Activated T-cell treated with anti-CD3 and anti-CD28 coated beads, Interleukin-2, amount 50 U/mL, for 4 hours (primary cell): ENCODE measurements at regions not wholly inside any gene's neighbourhood (a gene's known extent, or its start where the extent isn't known, plus 50 kb on each side); places are given as distances from the start of the nearest gene placed in this dataset.

Experiments
- ATAC-seq, 2 donors: fragments of 200-7000 bp; cut with Tn5 transposase; one replicate each; pipeline ENCODE4 v1.10.0; 2021
- DNase-seq: peaks from one replicate; pipeline ENCODE4 v3.0.0-alpha.2; 2020
- H3K27me3 Mint-ChIP-seq: one replicate; pipeline ENCODE4 v1.8.0; 2021; ENCODE audit warnings: low read depth, mixed read lengths
- H3K36me3 Mint-ChIP-seq: one replicate; pipeline ENCODE4 v1.8.0; 2022; ENCODE audit warnings: mixed read lengths; ENCODE audit not compliant: insufficient read depth
- H3K4me1 Mint-ChIP-seq: one replicate; pipeline ENCODE4 v1.8.0; 2021; ENCODE audit warnings: low read depth, mixed read lengths
- H3K4me3 Mint-ChIP-seq: one replicate; pipeline ENCODE4 v1.8.0; 2021; ENCODE audit warnings: mild to moderate bottlenecking, moderate library complexity, mixed read lengths
- H3K9me3 Mint-ChIP-seq: one replicate; pipeline ENCODE4 v1.8.0; 2021; ENCODE audit warnings: mixed read lengths

- DNase-seq (no peak), ATAC-seq (no peak)
- Mint-ChIP-seq H3K9me3 (peaks cover 7% of the 10 kb centered on the region), H3K27me3 (peaks cover 13% of the 10 kb centered on the region), H3K4me3 (no peak overlapping the region), H3K36me3 (no peaks in the 10 kb centered on the region), H3K4me1 (no peaks in the 10 kb centered on the region)
Measured at GRCh38 chr14:101351769-101352168, 209.5 kb upstream of the DIO3 start.

DNA sequence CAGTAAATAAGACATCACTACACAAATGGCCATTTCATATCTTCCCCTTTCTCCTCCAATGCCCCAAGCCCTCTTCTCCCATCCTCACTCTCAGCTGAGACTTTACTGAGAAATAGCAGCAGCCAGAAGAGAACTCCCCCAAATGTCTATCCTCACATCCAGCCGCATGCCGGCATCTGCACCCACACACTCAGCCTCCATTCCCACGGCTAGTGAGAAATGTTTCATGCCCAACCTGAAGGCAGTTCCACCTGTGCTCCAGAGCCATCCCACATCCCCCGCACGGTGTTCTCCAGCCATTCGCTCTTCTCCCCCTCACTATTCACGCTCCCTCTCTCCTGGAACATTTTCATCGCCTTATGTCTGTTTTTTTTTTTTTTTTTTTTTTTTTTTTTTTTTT is 208.7 kb upstream of the DIO3 start:
- Mint-ChIP-seq H3K36me3 (no peaks in the 10 kb centered on the region), H3K4me3 (no peak overlapping the region), H3K4me1 (no peaks in the 10 kb centered on the region), H3K9me3 (peaks cover 7% of the 10 kb centered on the region), H3K27me3 (peaks cover 13% of the 10 kb centered on the region)
- DNase-seq (no peak), ATAC-seq (no peak)

- ATAC-seq (no peak), DNase-seq (no peak)
- no peak overlapping the region for H3K4me3 Mint-ChIP-seq
- no peaks in the 10 kb centered on the region for H3K4me1 Mint-ChIP-seq
- H3K27me3 Mint-ChIP-seq: peaks cover 13% of the 10 kb centered on the region
- peaks cover 7% of the 10 kb centered on the region for H3K9me3 Mint-ChIP-seq
- H3K36me3 Mint-ChIP-seq: no peaks in the 10 kb centered on the region
Measured at GRCh38 chr14:101353422-101353821, 207.9 kb upstream of the DIO3 start.

GRCh38 chr14:101354726-101355125 is 206.6 kb upstream of the DIO3 start:
- no peak overlapping the region for H3K4me3 Mint-ChIP-seq
- ATAC-seq: no peak

GRCh38 chr14:101355284-101355683 is 206.0 kb upstream of the DIO3 start:
- Mint-ChIP-seq H3K36me3 (no peaks in the 10 kb centered on the region), H3K27me3 (peaks cover 15% of the 10 kb centered on the region), H3K4me1 (no peaks in the 10 kb centered on the region), H3K4me3 (no peak overlapping the region), H3K9me3 (peaks cover 7% of the 10 kb centered on the region)
- DNase-seq (no peak), ATAC-seq (no peak)

More at GRCh38 chr14:101354726-101355125, 206.6 kb upstream of the DIO3 start:
- peaks cover 15% of the 10 kb centered on the region for H3K27me3 Mint-ChIP-seq
- no peak for DNase-seq
- no peaks in the 10 kb centered on the region for H3K36me3 Mint-ChIP-seq
- H3K4me1 Mint-ChIP-seq: no peaks in the 10 kb centered on the region
- H3K9me3 Mint-ChIP-seq: peaks cover 7% of the 10 kb centered on the region

DNA sequence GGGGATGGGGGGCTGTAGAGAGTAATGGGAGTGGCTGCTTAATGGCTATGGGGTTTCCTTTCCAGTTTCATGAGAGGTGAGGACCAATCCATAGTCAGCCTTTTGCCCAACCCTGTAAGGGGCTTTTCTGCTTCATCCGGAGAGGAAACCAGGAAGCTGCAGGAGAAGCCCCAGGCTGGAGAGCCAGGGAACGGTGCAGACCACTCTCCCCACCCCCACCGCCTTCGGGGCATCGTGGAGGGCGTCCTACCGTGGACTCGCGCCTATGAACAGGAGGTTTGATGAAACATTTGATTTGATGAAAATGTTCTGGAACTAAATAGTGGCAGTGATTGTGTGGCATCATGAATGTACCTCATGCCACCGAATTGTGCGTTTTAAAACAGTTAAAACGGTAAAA is 204.3 kb upstream of the DIO3 start:
- peaks cover 22% of the 10 kb centered on the region for H3K27me3 Mint-ChIP-seq

DNA sequence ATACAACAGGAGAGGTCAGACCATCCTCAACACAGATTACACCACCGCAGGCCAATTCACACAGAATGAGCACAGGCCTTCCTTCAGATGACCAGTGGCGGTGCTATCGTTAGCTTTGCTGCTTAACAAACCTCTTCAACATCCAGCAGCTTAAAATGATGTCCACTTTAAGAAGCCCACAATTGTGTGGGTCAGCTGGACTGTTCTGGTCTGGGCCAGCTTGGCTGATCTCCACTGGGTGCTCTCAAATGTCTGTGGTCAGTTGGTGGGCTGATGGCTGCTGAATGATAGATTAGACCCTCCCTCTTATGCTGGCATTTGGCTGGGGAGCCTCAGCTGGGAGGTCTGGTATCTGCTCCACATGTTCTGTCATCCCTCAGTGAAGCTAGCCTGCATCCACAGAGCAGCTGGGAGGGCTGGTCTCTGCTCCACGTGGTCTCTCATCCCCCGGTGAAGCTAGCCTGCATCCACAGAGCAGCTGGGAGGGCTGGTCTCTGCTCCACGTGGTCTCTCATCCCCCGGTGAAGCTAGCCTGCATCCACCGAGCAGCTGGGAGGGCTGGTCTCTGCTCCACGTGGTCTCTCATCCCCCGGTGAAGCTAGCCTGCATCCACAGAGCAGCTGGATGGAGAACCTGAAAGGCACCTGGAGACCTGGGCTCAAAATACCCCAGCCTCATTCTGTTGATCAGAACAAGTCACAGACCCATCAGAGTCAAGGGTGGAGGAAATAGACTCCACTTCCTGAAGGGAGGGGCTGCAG is 203.6 kb upstream of the DIO3 start:
- no peak for DNase-seq

More for the DNA sequence above, 204.3 kb upstream of the DIO3 start:
- no peaks in the 10 kb centered on the region for H3K36me3 Mint-ChIP-seq
- ATAC-seq (no peak), DNase-seq (no peak)
- H3K4me3 Mint-ChIP-seq: no peak overlapping the region
- H3K4me1 Mint-ChIP-seq: peaks cover 2% of the 10 kb centered on the region
- H3K9me3 Mint-ChIP-seq: peaks cover 7% of the 10 kb centered on the region

DNA sequence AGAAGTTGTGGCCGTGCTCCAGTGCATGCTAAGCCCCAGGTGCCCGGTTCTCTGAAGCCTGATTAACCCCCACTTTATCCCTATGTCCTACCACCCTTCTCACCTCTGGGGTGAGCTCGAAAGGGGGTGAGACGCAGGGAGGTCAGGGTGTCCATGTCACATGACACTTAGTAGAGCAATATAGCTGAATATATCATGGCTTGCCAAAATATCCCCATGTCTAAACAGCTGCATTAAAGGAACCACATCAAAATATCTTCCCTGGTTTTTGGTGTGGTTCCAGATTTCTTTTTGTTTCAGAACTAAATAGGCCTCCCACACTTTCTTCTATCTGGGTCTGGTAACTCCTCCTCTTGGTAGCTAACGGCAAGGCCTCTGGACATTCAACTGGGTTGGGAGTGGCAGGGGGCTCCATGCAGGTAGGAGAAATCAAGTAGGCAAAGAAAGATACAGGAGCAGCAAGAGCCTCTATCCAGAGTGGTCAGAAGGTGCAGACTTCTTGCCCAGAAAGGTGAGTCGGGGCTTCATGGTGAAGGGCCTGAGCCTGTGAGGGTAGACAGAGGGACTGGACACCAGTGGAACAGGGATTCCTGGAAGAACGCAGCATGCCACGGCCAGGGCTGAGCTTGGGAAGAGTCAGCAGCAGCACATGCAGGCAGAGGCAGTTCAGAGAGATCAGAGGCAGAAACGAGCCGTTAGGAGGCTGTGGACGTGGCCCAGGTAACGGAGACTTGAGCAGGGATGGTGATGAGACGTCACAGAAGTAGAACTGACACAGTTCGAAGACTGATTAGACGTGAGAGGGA is 202.8 kb upstream of the DIO3 start:
- Mint-ChIP-seq H3K4me1 (peaks cover 2% of the 10 kb centered on the region), H3K9me3 (peaks cover 6% of the 10 kb centered on the region), H3K4me3 (no peak overlapping the region), H3K36me3 (no peaks in the 10 kb centered on the region), H3K27me3 (peaks cover 35% of the 10 kb centered on the region)
- no peak for ATAC-seq
- no peak for DNase-seq

More for the DNA sequence above, 203.6 kb upstream of the DIO3 start:
- H3K9me3 Mint-ChIP-seq: peaks cover 7% of the 10 kb centered on the region
- no peak for ATAC-seq
- H3K4me1 Mint-ChIP-seq: peaks cover 2% of the 10 kb centered on the region
- H3K4me3 Mint-ChIP-seq: no peak overlapping the region
- no peaks in the 10 kb centered on the region for H3K36me3 Mint-ChIP-seq
- peaks cover 27% of the 10 kb centered on the region for H3K27me3 Mint-ChIP-seq

DNA sequence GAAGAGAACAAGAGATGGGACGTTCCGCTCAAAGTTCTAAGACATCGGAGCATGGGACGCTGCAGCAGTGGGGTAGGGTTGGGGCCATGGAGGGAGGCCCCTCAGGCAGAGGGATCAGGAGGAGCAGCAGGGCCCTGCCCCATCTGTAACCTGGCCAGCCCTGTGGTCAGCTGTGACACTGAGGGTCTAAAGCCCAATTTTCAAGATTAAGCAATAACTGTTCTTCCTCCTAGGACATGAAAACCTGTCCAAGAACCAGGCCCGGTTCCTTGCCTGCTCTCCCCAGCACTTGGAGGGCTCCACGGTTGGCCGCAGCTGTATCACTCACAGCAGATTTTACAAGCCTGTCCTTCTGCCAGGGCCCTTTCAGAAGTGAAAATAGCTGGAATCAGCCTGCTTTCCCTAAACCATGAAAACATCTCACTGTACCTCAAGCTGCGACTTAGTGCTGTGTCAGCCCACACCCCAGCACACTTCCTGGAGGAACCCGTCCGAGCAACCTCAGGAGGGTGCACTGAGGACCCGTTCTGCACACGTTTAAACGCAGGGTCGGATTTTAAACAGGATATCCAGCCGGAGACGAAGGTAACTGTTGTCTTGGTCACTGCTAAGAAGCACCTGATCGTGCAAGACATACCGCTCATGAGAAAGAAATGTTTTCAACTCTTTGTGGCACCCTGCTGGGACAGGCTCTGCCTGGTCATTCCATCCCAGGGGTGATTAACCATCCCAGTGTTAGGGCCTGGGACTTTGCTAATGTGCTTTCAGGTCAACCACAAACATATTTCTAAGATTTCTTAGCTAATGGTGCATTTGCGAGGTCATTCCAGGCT is 201.9 kb upstream of the DIO3 start:
- Mint-ChIP-seq H3K27me3 (peaks cover 37% of the 10 kb centered on the region), H3K4me3 (no peak overlapping the region), H3K4me1 (peaks cover 2% of the 10 kb centered on the region)

GRCh38 chr14:101360054-101360911 is 201.0 kb upstream of the DIO3 start:
- Mint-ChIP-seq H3K4me1 (peaks cover 2% of the 10 kb centered on the region), H3K4me3 (no peak overlapping the region), H3K27me3 (peaks cover 40% of the 10 kb centered on the region), H3K9me3 (no peaks in the 10 kb centered on the region), H3K36me3 (no peaks in the 10 kb centered on the region)
- ATAC-seq (no peak), DNase-seq (no peak)

More for the DNA sequence above, 201.9 kb upstream of the DIO3 start:
- H3K9me3 Mint-ChIP-seq: no peaks in the 10 kb centered on the region
- no peak for ATAC-seq
- H3K36me3 Mint-ChIP-seq: no peaks in the 10 kb centered on the region
- no peak for DNase-seq

- ATAC-seq: no peak
- H3K4me3 Mint-ChIP-seq: no peak overlapping the region
- H3K9me3 Mint-ChIP-seq: no peaks in the 10 kb centered on the region
- peaks cover 38% of the 10 kb centered on the region for H3K27me3 Mint-ChIP-seq
- no peaks in the 10 kb centered on the region for H3K36me3 Mint-ChIP-seq
- peaks cover 2% of the 10 kb centered on the region for H3K4me1 Mint-ChIP-seq
- no peak for DNase-seq
Measured at GRCh38 chr14:101361044-101361443, 200.3 kb upstream of the DIO3 start.

DNA sequence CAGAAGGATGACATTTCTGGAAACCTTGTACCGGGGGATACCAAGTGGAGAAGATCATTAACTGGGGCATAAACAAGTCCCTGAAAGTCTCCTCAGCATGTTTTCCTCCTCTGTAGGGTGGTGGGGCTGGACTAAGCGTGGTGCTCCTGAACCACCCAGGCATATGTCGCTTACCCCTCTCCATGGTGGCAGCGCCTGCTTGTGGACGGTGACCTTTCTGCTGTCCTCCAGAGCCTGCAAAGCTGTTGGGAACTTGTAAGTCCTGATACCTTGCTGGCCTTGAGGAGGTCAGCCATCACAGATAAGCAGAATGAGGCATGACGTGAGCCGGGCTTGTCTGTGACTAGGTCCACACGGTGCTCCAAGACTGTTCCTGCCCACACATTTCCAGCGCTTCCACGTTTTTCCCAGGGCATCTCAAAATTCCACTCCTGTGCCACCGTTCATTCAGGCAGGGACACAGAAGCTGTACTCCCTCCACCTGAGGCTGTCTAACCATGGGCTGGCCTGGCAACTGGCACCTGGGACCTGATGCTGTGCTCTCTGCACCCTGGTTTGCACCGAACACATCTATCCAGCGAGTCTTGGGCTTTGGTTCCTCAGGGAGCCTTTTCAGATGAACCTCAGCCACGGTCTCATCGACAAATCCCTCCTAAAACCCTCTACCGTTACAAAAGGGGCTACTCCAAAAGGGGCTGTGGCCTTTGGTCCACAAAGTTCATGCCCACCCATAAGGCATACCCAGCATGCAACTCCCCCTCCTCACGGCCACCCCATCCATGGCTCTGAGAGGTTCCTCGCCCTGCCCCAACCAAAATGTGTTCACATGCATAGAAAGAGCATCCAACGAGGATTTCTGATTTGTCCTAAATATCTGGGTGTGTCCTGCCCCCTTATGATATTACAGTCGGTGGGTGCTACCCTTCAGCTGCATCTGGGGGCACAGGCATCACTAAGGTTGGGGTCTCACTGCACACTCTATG is 199.6 kb upstream of the DIO3 start:
- no peak for ATAC-seq
- Mint-ChIP-seq H3K4me1 (peaks cover 2% of the 10 kb centered on the region), H3K9me3 (no peaks in the 10 kb centered on the region), H3K4me3 (no peak overlapping the region), H3K27me3 (peaks cover 31% of the 10 kb centered on the region), H3K36me3 (no peaks in the 10 kb centered on the region)
- no peak for DNase-seq
